Esophagus muscularis mucosa (tissue), 3 donors: ENCODE measurements at regions not wholly inside any gene's neighbourhood (a gene's known extent, or its start where the extent isn't known, plus 50 kb on each side); places are given as distances from the start of the nearest gene placed in this dataset.

Experiments
- POLR2A ChIP-seq: fragments of 450-650 bp; IDR thresholded peaks from one replicate; pipeline ENCODE4 v1.6.1; 2017; ENCODE audit warnings: antibody characterized with exemption, moderate library complexity, mild to moderate bottlenecking, low read depth
- TF ChIP-seq, protein P1 (sequence below), 3 experiments: fragments of 200-600 bp in 2 of 3; fragments of 450-650 bp in 1 of 3; sonication (generic) in 2 of 3; IDR thresholded peaks; one replicate each; pipeline ENCODE4 v1.5.1; 2017 to 2019; ENCODE audit warnings: antibody characterized with exemption in 3 of 3, mild to moderate bottlenecking in 2 of 3, moderate library complexity in 1 of 3

DNA sequence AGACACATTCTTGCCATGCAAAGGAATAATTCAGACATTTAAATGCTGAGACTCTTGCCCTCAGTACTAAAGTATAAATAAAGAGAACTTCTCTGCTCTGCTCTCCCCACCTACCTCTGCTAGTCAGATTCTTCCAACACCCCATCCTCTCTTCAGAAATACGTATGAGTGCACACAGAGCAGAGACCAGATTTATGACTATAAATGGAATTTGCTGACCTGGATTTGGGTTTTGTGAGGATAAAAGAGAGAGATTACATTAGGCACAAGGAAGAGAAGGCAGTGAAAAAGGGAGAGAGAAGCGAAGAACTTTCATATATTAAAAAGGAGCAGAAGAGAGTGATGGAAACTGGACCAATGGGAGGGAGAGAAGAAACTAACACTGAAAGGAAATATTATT is 87.6 kb upstream of the EXOC1L start:
- TF ChIP-seq, protein P1, sequence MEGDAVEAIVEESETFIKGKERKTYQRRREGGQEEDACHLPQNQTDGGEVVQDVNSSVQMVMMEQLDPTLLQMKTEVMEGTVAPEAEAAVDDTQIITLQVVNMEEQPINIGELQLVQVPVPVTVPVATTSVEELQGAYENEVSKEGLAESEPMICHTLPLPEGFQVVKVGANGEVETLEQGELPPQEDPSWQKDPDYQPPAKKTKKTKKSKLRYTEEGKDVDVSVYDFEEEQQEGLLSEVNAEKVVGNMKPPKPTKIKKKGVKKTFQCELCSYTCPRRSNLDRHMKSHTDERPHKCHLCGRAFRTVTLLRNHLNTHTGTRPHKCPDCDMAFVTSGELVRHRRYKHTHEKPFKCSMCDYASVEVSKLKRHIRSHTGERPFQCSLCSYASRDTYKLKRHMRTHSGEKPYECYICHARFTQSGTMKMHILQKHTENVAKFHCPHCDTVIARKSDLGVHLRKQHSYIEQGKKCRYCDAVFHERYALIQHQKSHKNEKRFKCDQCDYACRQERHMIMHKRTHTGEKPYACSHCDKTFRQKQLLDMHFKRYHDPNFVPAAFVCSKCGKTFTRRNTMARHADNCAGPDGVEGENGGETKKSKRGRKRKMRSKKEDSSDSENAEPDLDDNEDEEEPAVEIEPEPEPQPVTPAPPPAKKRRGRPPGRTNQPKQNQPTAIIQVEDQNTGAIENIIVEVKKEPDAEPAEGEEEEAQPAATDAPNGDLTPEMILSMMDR (IDR thresholded peaks at IDR 0.05): no peak
- no peak for TF ChIP-seq POLR2A
